ENCODE measurements at regions not wholly inside any gene's neighbourhood (a gene's known extent, or its start where the extent isn't known, plus 50 kb on each side); places are given as distances from the start of the nearest gene placed in this dataset.
A peak's percentile ranks its signal among the peaks of the same experiment; 100 is the strongest.

DNA sequence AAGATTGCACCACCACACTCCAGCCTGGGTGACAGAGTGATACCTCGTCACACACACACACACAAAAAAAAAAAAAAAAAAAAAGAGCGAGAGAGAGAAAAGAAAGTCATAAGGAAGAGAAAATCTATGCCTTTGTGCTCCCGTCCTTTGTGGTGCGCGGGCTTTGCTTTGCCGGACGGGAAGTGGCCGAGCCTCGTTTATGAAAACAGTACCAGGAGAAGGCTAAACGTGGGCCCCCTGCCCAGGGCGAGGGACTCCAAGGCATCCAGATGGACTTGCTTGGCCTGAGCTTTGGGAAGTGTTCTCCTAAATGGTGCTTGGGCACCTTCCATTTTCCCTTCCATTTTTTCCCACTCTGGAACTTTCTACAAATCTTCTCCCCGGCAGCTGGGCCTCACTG, 109.3 kb upstream of the LRPAP1 start:
- Histone ChIP-seq H4K20me1 (ENCODE audit: low read depth) (no peaks in the 10 kb centered on the region), H3K4me2 (no peak overlapping the region), H2AFZ (replicated peaks) (no peak overlapping the region), H3K4me3 (no peak overlapping the region), H3K27me3 (no peaks in the 10 kb centered on the region), H3K27ac (no peak overlapping the region), H3K4me1 (no peaks in the 10 kb centered on the region), H3K9me3 (ENCODE audit: low read depth) (no peaks in the 10 kb centered on the region), H3K36me3 (no peaks in the 10 kb centered on the region), H3K79me2 (ENCODE audit: low read depth) (no peaks in the 10 kb centered on the region), H3K9ac (no peak overlapping the region), H3F3A (ENCODE audit: low read depth) (no peaks in the 10 kb centered on the region)
- no peak for DNase-seq (ENCODE audit: low spot score)
- TF ChIP-seq EZH2 (IDR thresholded peaks at IDR 0.05) (no peak), EZH2phosphoT487 (IDR thresholded peaks at IDR 0.05) (no peak)
- TF ChIP-seq, protein P1, sequence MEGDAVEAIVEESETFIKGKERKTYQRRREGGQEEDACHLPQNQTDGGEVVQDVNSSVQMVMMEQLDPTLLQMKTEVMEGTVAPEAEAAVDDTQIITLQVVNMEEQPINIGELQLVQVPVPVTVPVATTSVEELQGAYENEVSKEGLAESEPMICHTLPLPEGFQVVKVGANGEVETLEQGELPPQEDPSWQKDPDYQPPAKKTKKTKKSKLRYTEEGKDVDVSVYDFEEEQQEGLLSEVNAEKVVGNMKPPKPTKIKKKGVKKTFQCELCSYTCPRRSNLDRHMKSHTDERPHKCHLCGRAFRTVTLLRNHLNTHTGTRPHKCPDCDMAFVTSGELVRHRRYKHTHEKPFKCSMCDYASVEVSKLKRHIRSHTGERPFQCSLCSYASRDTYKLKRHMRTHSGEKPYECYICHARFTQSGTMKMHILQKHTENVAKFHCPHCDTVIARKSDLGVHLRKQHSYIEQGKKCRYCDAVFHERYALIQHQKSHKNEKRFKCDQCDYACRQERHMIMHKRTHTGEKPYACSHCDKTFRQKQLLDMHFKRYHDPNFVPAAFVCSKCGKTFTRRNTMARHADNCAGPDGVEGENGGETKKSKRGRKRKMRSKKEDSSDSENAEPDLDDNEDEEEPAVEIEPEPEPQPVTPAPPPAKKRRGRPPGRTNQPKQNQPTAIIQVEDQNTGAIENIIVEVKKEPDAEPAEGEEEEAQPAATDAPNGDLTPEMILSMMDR (IDR thresholded peaks at IDR 0.05) = no peak
- Mint-ChIP-seq H3K4me1 (peaks cover 9% of the 10 kb centered on the region), H3K36me3 (no peaks in the 10 kb centered on the region), H3K27me3 (ENCODE audit: insufficient read depth, low read depth) (peaks cover 7% of the 10 kb centered on the region), H3K27ac (no peak overlapping the region), H3K4me3 (no peak overlapping the region), H3K9me3 (peaks cover 10% of the 10 kb centered on the region)

DNA sequence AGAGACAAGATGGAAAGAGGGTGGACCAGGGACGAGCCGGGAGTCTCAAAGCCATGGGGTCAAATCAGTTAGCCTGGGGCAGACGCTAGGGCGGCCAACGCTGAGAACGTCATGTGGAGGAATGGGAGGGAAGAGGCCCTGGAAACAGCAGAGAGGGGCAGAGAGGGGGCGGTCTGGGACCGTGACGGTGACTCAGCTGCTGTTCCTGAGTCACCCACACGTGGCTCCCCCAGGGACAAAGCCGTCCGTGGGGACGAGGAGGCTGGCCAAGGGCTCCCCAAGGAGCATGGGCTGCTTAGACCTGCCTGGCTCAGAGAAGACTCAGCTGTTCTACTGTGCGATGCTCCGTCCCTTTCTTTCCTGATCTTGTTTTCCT, 108.4 kb upstream of the LRPAP1 start:
- Histone ChIP-seq H3K4me3 (no peak overlapping the region), H3K4me1 (no peaks in the 10 kb centered on the region), H3K9ac (no peak overlapping the region), H3K36me3 (no peaks in the 10 kb centered on the region), H2AFZ (replicated peaks) (no peak overlapping the region), H3K27ac (no peak overlapping the region), H3F3A (ENCODE audit: low read depth) (no peaks in the 10 kb centered on the region), H3K4me2 (no peak overlapping the region), H3K9me3 (ENCODE audit: low read depth) (no peaks in the 10 kb centered on the region), H3K27me3 (no peaks in the 10 kb centered on the region), H4K20me1 (ENCODE audit: low read depth) (no peaks in the 10 kb centered on the region), H3K79me2 (ENCODE audit: low read depth) (no peaks in the 10 kb centered on the region)
- H3K36me3 Mint-ChIP-seq = no peaks in the 10 kb centered on the region
- peaks cover 9% of the 10 kb centered on the region for H3K4me1 Mint-ChIP-seq
- TF ChIP-seq EZH2 (IDR thresholded peaks at IDR 0.05) (no peak), EZH2phosphoT487 (IDR thresholded peaks at IDR 0.05) (no peak)
- TF ChIP-seq, protein P1 (IDR thresholded peaks at IDR 0.05) = no peak
- peak overlapping the region; percentile 22 for H3K4me3 Mint-ChIP-seq
- peaks cover 13% of the 10 kb centered on the region for H3K9me3 Mint-ChIP-seq
- peak overlapping the region; percentile 78 for H3K27ac Mint-ChIP-seq
- DNase-seq (ENCODE audit: low spot score) = no peak
- H3K27me3 Mint-ChIP-seq (ENCODE audit: insufficient read depth, low read depth) = peaks cover 7% of the 10 kb centered on the region

DNA sequence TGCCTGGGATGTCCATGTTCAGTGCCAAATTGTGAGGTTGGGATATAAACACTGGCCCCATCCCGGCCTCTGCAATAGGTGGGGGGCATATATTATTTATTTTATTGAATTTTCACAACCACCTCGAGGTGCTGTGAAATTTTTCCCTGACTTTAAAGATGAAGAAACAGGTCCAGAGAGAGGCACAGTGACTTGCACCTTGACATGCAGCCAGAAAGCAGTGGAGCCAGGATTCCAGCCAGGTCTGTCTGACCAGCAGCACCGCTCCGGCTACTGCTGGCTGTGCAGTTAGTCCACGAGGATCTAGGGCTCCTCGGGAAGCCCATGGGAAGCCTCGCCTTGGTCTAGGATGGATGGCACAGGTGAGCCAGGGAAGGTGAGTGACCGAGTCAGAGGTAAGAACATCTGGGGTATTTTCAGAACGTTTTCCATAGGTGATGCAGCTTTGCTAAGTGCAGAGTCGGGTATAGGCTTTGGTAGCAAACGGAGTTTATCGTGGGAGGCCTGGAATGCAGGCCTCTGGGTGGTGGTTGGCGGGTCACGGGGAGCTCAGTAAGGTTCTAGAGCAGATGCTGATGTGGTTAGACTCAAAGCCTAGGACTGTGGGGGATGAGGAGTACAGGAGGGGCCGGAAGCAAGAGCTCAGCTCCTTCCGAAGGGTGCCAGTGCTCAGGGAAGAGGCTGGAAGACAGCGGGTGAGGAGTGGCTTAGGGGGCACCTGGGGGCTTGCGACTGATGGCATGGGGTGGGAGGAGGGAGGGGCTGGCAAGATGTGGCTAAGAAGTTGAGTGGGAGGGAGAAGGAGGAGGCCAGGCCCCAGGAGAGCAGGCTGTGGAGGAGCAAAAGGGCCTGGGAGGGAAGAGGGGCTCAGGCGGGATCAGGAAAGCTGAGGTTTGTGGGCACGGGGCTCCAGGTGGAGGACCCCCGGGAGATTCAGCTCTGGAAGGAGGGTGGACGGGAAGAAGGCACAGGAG, 107.7 kb upstream of the LRPAP1 start:
- H3K4me1 ChIP-seq = no peaks in the 10 kb centered on the region
- Mint-ChIP-seq H3K4me1 (peaks cover 6% of the 10 kb centered on the region), H3K27me3 (ENCODE audit: insufficient read depth, low read depth) (peaks cover 7% of the 10 kb centered on the region), H3K9me3 (peaks cover 13% of the 10 kb centered on the region), H3K36me3 (no peaks in the 10 kb centered on the region), H3K4me3 (no peak overlapping the region), H3K27ac (peak overlapping the region; percentile 93)
- TF ChIP-seq EZH2 (IDR thresholded peaks at IDR 0.05) = no peak
- TF ChIP-seq EZH2phosphoT487 (IDR thresholded peaks at IDR 0.05) = no peak
- no peaks in the 10 kb centered on the region for H3K79me2 ChIP-seq (ENCODE audit: low read depth)
- no peaks in the 10 kb centered on the region for H3F3A ChIP-seq (ENCODE audit: low read depth)
- H3K9me3 ChIP-seq (ENCODE audit: low read depth) = no peaks in the 10 kb centered on the region
- H4K20me1 ChIP-seq (ENCODE audit: low read depth) = no peaks in the 10 kb centered on the region
- no peaks in the 10 kb centered on the region for H3K27me3 ChIP-seq
- no peaks in the 10 kb centered on the region for H3K36me3 ChIP-seq
- no peak overlapping the region for H3K27ac ChIP-seq
- no peak overlapping the region for H3K9ac ChIP-seq
- DNase-seq (ENCODE audit: low spot score) = no peak
- no peak overlapping the region for H3K4me3 ChIP-seq
- no peak overlapping the region for H2AFZ ChIP-seq (replicated peaks)
- H3K4me2 ChIP-seq = no peak overlapping the region
